GM18858 (cell line): ENCODE measurements at regions not wholly inside any gene's neighbourhood (a gene's known extent, or its start where the extent isn't known, plus 50 kb on each side); places are given as distances from the start of the nearest gene placed in this dataset.

Source experiments
- ATAC-seq: cut with Tn5 transposase; IDR thresholded peaks from one replicate; pipeline ENCODE4 v1.9.1; 2021; ENCODE audit not compliant: unreplicated experiment

GRCh38 chr6:44603044-44603686, 215.7 kb downstream of the CDC5L start:
- no peak for ATAC-seq

DNA sequence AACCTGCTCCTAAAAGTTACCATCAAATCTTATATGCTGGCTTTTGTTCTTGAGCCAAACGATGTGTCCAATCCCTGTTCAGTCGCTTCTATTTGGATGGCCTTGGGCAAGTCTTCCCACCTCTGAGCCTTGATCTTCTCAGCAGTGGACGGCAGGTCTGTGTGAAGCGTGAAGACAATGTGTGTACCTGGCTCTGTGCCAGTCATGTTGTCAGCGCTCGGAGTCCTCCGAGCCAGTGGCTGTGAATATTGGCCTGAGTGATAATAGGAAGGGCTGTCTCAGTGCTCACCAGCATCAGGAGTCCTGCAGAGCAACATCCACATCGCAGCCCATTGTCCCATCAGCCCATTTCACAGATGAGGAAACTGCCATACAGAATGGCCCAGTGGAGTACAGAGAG, 219.0 kb downstream of the CDC5L start:
- ATAC-seq, result no peak

GRCh38 chr6:44606976-44607375, 219.5 kb downstream of the CDC5L start:
- ATAC-seq, result no peak

GRCh38 chr6:44608175-44608574, 220.7 kb downstream of the CDC5L start:
- ATAC-seq, result no peak

GRCh38 chr6:44609051-44609612, 221.6 kb downstream of the CDC5L start:
- ATAC-seq, result no peak

GRCh38 chr6:44614396-44614795, 226.9 kb downstream of the CDC5L start:
- no peak for ATAC-seq

DNA sequence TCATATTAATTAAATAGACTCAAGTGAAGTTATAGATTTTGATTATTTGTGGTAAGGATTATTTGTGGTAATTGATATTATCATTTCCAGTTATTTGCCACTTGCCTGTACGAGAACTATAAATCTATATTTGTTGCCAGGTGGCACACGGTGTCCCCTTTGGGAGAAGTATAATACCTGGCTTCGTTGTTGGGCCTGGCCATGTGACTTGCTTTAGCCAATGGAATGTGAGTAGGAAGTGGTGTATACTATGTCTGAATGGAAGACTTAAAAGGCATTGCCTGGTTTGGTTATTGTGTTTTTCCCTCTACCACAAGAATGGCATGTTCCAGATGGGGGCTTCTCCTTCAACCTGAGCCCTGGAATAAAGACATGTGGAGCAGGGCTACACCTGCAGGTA, 228.1 kb downstream of the CDC5L start:
- no peak for ATAC-seq

DNA sequence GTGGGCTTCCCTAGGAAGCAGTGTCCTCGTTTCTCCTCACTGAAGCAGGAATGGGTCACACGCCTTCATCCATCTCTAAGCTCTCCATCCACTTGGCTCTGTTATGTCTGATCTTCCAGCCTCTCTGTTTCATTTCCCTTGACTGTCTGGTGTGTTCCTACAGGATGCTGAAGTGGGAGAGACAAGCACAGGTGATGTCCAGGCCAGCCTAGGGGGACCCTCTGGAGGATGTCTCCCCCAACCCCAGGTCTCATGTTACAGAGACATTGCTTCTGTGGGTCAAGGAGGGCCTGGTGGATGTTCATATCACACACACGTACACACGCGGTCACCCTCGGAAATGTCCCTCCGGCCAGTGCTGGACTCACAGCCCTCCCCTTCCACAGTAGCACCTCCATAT, 229.9 kb downstream of the CDC5L start:
- no peak for ATAC-seq

DNA sequence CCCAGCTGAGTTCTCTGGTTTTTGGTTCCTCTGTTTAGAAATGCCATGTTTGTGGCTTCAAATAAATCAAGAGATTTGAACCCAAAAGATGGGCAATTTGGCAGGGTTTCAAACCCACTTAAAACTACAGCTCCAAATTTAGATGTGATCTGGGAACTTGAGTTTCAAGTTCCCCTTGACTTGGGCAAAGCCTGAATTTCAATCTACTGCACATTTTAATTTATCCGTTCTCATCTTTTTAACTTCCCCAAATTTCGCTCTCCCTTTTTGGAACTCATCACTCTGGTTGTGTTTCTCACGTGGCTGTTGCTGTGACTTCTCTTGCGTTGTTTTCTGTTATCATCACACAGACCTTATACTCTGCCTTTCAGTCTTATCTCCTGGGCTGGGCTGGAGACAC, 230.9 kb downstream of the CDC5L start:
- no peak for ATAC-seq

DNA sequence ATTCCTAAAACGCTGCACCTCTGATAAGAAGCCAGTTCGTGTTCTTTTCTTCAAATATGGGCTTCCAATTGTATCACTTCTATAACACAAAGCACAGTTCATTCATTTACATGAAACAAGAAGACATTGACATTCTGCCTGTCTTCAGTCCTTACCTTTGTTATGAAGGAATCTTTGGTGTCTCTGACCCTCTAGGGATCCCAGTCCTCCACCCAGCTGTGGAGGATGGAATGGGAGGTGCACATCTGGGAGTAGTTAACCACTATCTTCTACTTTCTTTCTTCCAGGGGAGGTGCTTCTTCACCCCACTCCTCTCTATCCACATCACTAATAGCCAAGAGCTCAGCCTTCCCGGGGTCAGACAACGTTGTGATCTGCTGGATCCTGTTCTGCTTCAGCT, 233.4 kb downstream of the CDC5L start:
- no peak for ATAC-seq

- ATAC-seq, result no peak
Measured at GRCh38 chr6:44621846-44622245, 234.3 kb downstream of the CDC5L start.

DNA sequence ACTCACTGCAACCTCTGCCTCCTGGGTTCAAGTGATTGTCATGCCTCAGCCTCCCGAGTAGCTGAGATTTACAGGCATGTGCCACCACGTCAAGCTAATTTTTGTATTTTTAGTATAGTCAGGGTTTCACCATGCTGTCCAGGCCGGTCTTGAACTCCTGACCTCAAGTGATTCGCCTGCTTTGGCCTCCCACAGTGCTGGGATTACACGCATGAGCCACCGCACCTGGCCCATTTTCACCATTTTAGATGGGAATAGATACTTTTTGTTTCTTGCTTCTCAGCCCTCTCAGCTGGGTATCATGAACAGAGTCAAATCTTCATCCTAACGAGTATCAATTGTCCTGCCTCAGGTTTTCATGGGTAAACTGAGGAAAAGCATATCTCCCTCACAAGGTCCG, 235.0 kb downstream of the CDC5L start:
- ATAC-seq, result no peak

- ATAC-seq, result no peak
Measured at GRCh38 chr6:44622956-44623355, 235.4 kb downstream of the CDC5L start.

- ATAC-seq, result no peak
Measured at GRCh38 chr6:44624226-44624625, 236.7 kb downstream of the CDC5L start.

GRCh38 chr6:44624936-44625573, 237.5 kb downstream of the CDC5L start:
- ATAC-seq, result no peak

DNA sequence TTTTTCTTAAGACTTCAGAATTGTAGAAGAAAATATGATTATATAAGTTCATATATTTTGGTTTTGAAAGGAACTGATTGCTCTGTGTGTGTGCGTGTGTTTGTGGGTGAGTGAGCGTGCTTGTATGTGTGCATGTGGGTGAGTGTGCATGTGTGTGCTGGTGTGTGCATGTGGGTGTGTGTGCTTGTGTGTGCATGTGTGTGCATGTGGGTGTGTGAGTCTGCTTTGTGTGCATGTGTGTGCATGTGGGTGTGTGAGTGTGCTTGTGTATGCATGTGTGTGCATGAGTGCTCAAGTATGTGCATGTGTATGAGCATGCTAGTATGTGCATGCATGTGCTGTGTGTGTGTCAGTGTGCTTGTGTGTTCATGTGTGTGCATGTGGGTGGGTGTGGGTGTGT, 238.5 kb downstream of the CDC5L start:
- no peak for ATAC-seq

- no peak for ATAC-seq
Measured at GRCh38 chr6:44626616-44627015, 239.1 kb downstream of the CDC5L start.

DNA sequence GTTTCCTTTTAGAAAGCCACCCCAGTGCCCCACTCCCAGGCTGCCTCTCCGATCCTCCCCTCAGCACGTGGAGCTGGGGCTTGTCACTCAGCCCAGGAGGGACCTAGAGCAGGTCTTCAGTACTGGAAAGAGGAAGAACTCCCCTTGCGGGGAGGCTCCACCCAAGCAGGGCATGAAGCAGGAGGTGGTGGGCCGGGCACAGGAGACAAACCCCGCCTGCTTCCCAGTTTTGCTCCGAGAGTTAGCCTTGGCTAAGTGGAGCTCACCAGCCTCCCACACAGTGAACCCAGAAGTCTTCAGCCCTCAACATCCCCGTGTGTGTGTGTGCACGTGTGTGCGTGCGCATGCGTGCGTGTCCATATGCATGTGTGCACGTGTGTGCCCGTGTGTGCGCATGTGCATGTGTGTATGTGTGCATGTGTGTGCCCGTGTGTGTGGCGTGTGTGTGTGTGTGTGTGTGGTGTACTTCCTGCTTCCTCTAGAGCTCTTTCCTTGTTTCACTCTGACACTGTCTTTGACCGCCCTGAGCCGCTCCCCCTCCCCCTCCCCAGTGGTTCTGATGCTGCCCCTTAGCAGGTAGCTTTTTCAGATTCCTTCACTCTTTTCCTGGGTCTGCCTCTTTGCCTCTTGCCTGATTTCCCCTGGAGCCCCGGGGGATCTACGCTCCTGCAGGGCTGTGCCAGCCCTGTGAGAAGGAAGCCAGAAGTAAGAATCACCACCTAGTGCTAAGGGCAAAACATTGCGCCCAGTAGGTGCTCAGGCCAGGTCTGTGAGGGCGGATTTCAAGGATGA, 239.8 kb downstream of the CDC5L start:
- ATAC-seq, result no peak

- no peak for ATAC-seq
Measured at GRCh38 chr6:44627883-44628271, 240.4 kb downstream of the CDC5L start.

DNA sequence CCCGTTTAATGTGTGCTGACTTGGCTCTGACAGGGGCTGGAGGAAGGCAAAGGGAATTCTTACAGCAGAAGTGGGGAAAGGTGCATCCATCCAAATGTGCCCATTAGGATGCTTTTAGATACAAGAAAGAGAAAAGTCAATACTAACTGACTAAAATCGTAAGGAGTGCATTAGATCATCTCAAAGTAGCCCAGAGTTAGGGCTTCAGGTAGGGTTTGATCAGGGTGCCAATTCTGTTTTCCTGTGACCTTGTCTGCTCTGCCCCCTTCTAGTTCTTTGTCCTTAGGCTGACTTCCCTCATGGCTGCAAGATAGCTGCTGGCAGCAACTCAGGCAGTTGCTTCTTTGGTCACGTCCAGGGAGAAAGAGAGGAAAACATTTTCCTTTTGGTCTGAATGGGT, 240.8 kb downstream of the CDC5L start:
- no peak for ATAC-seq

DNA sequence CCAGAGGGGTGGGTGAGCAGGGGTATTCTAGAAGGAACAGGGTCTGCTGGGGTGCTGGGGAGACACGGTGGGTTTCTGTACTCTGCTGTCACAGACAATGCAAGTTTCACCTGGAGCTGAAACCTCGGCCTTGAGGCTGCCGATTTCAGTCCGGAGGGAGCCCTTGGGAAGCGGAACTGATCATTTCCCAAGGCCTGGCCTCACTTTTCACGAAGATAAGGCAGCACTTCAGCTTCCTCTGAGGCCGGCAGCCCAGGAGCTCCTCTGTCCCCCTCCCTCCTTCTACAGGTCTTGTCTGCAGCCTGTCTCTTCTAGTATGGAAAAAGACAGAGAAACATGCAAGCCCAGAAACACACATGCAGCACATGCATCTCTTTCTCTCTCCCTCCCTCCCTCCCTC, 242.1 kb downstream of the CDC5L start:
- no peak for ATAC-seq
